Dedifferentiated amniotic fluid mesenchymal stem cell (primary cell): ENCODE measurements at regions not wholly inside any gene's neighbourhood (a gene's known extent, or its start where the extent isn't known, plus 50 kb on each side); places are given as distances from the start of the nearest gene placed in this dataset.

Source experiments
- DNase-seq: peaks from one replicate; pipeline ENCODE4 v3.0.0-alpha.2; 2016; ENCODE audit errors: extremely low spot score

DNA sequence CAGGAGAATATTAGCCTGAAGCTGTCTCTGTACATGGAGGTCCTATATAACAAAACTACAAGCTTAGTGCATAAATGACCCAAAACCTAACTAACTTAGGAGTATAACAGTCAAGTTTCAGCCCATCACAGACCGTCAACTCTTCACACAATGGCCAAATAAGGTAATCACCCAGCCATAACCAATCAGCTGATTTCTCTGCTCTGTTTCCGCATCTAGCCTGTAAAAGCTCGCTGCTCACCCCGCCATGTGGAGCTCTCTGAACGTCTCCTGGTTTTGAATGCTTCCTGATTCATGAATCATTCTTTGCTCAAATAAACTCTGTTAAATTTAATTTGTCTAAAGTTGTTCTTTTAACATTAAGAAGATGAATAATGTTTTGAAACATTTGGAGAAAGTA, 593.6 kb downstream of the TMX3 start:
- no peak for DNase-seq

GRCh38 chr18:68114989-68115388, 598.5 kb upstream of the DSEL start:
- DNase-seq: no peak

DNA sequence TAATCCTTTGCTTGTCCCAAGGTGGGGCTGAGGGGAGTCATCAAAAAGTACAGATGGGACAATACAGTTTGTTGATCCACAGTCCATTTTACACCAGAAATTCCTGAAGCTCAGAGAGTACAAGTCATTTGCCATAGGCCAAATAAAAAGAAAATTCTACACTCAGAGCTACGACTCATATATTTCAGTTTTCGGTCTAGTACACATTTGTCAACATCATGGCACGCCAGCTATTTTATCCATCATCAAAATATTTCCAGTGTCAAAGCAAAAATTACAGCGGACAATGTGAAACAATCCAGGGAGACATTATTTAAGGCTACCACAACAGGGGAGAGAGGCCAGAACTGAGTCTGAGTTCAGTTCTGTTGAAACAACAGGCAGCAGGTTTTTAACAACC, 587.5 kb upstream of the DSEL start:
- no peak for DNase-seq

DNA sequence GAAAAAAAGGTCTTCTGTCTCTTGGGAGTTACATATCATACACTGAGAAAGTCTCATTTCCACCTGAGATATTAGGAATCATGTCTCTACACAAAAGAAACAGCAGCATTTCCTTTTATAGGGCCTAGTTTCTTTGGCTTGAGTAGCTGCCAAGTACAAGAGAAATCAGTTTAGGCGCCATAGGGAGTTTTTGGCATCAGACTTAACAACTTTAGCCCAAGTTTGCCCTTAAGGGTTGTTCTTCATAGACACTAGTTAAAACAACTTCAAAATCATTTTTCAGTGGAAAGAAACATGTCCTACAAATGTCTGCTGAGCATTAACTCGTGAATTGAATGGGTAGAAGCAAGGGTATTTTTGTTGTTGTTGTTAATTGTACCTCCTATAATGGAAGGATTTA, 587.0 kb upstream of the DSEL start:
- no peak for DNase-seq

- DNase-seq: no peak
These were observed 585.6 kb upstream of the DSEL start for GRCh38 chr18:68102117-68102516.

DNA sequence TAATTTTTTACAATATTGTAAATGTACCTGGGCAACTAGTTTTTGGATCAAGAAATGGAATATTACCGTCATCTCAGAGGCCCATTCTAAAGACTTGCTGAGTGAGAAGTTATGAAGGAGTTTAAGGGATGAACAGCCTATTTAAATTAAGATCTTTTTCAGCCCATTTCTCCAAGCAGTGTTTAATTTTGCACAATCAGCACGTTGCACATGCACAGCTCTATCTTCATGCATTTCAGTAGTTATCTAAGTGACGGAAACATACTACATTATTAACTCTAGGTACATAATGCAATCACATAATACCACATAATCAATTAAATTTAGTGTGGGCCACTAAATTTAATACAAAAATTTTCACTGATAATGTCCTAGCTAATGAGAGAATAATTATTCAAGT, 582.1 kb upstream of the DSEL start:
- DNase-seq: no peak

GRCh38 chr18:68086481-68086880, 570.0 kb upstream of the DSEL start:
- no peak for DNase-seq

DNA sequence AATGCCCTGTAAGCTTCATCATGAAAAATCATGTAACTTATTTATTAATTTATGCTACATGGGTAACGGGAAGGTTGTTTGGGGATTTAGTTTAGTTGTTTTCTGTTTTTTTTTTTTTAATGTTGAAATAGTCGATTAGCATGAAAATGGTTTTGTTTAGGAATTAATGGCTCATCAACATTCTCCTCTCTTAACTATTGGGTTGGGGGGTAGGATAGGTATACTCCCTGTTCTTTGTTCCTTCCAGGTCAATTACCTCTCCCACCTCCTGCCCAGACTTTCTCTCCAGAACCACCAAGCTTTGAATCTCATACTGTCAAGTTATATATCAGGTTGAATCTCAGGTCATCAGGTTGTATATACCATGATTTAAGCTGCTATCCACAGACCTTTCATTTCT, 568.7 kb upstream of the DSEL start:
- no peak for DNase-seq

GRCh38 chr18:68083776-68084175, 567.3 kb upstream of the DSEL start:
- DNase-seq: no peak

- peak; percentile 26 for DNase-seq
These were observed 566.6 kb upstream of the DSEL start for GRCh38 chr18:68083131-68083530.

DNA sequence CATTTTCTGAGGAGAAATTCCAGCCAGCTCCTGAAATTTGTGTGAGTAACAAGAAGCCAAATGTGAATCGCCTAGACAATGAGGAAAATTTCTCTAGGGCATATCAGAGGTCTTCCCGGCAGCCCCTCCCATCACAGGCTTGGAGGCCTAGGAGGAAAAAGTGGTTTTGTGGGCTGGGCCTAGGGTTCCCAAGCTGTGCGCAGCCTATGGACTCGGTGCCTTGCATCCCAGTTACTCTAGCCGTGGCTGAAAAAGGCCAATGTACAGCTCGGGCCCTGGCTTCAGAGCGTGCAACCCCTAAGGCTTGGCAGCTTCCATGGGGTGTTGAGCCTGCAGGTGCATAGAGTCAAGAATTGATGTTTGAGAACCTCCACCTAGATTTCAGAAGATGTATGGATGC, 556.2 kb upstream of the DSEL start:
- DNase-seq: no peak

GRCh38 chr18:68060871-68061270, 544.4 kb upstream of the DSEL start:
- no peak for DNase-seq

- DNase-seq: no peak
These were observed 540.4 kb upstream of the DSEL start for GRCh38 chr18:68056936-68057335.

DNA sequence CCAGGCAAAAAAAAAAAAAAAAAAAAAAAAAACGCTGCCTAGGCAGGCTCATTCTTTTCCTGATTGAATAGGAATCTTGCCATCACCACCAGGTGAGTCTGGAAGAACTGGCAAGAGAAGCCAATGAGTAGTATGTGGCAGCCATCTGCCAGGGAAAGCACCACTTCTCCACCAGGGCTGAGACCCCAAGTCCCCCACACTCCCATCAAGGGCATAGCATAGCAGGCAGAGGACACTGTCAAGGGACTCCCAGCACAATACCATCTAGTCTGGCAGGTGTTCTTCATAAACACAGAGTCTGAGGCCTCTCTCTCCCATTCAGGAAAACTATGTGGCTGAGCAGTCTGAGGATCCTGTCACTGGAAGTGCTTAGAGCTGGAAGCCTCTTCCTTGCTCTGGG, 538.1 kb upstream of the DSEL start:
- DNase-seq: no peak

- no peak for DNase-seq
These were observed 536.8 kb upstream of the DSEL start for GRCh38 chr18:68053290-68053689.

GRCh38 chr18:68041327-68041726, 524.8 kb upstream of the DSEL start:
- DNase-seq: no peak

DNA sequence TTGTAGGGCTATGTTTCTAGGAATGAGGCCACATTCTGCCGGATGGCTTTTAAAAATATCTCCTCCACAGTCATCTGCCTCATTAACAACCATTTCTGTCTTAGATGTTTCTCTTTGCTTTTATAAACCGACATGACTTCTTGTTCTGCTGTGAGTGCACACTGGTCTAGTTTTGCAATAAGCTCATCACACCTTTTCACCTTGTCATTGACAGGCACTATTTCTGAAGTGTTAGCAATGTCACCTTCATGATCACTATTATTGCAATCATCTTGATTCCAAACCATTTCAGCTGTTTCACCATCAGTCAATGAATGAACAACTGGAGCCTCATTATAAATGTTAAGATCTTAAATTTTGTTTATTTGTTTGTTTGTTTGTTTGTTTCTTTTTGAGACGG, 523.7 kb upstream of the DSEL start:
- no peak for DNase-seq

DNA sequence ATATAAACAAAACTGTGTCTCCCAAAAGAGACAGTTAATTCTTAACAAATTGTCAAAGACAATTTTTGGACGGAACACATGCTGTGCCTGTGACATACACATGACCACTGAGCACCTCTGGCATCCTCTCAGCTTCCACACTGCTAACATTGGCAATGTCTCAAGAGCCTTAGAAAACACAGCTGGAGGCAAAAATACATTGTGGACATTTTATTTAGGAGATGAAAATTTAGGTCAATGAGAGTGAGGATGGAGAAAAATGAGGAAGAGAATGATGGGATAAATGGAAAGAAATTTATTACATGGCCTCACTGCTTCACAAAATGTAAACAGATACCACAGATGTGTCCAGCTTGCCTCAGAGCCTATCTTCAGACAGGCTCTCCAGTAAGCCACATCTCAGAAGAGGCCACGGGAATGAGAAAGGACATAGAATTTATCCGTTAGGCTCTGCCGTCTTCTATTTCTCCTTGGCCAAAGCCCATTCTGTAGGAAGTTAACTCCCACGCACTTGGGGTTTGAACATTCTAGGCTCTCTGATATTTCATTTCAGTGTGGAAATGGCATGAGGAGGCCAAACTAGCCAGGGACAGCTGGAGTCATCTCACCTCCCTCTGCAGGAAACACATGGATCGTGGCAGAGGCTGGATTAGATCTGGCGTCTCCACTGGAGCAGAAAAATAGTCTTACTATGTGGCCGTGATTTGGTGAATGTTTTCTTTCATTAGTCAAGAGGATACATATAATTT, 519.4 kb upstream of the DSEL start:
- no peak for DNase-seq

DNA sequence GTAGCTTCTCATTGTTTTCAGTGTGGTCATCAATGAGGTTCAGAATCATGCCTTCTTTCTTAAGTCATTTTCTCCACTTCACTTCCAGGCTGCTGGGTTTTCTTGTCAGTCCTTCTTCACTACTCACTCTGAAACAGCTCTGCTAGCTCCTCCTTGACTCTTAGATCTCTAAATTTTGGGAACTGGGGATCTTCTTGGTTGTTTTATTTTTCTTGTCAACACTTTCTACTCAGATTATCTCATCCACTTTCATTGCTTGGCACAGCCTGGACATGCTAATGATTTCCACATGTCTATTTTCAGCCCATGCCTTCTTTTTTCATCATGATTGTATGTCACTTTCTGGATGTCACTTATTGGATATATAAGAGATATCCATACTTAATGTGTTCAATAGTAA, 517.8 kb upstream of the DSEL start:
- DNase-seq: no peak

GRCh38 chr18:68033466-68033865, 516.9 kb upstream of the DSEL start:
- DNase-seq: peak; percentile 27

DNA sequence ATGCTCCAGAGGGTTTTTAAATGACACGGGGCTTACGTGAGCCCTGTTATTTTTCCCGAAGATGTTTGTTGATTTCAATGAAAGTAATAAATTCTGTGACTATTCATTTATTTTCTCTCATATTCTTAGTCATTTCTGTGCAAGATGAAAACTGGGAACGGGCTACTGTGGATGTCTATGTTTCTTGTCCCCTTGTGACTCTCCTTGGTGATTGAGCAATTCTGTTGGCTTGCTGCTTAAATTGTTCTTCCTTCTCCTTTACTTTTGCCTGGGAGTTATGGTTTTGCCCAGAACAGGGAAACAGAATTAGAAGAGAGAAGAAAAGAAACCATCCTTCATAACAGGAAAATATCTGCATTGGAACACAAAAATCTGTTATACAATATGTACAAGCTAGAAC, 508.2 kb upstream of the DSEL start:
- no peak for DNase-seq

DNA sequence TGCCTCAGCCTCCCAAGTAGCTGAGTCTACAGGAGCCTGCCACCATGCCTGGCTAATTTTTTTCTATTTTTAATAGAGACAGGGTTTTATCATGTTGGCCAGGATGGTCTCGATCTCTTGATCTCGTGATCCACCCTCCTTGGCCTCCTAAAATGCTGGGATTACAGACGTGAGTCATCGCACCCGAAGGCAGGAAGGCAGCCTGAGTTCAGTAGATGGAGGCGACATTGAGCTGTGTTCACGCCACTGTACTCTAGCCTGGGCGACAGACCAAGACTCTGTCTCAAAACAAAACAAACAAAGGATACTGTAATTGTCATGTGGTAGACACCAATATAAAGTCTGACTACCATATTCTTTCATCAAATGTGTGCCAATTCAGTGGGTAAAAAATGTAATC, 500.9 kb upstream of the DSEL start:
- DNase-seq: no peak

- DNase-seq: no peak
These were observed 481.0 kb upstream of the DSEL start for GRCh38 chr18:67997496-67997895.

GRCh38 chr18:67995769-67996168, 479.2 kb upstream of the DSEL start:
- no peak for DNase-seq
